OCI-LY1 (cell line): ENCODE measurements at regions not wholly inside any gene's neighbourhood (a gene's known extent, or its start where the extent isn't known, plus 50 kb on each side); places are given as distances from the start of the nearest gene placed in this dataset.

Experiments used
- H2AFZ ChIP-seq: fragments of 200-600 bp; sonication (generic), shearing (Covaris generic); 2 replicates; pipeline ENCODE4 v1.6.0; 2014; ENCODE audit warnings: antibody characterized with exemption, mild to moderate bottlenecking, low read length
- H3F3A ChIP-seq: fragments of 200-600 bp; sonication (generic), shearing (Covaris generic); 2 replicates; pipeline ENCODE4 v1.6.0; 2014; ENCODE audit warnings: mild to moderate bottlenecking, antibody characterized with exemption, low read length, moderate library complexity; ENCODE audit not compliant: insufficient read depth
- H3K27ac ChIP-seq: fragments of 200-600 bp; sonication (generic); 2 replicates; pipeline ENCODE4 v1.5.1; 2014; ENCODE audit warnings: low read length, mixed run types, mild to moderate bottlenecking, low read depth; ENCODE audit not compliant: poor library complexity, severe bottlenecking
- H3K27me3 ChIP-seq: fragments of 200-600 bp; sonication (generic); 2 replicates; pipeline ENCODE4 v1.6.0; 2014; ENCODE audit warnings: antibody characterized with exemption, mild to moderate bottlenecking, low read length, moderate library complexity; ENCODE audit not compliant: insufficient read depth
- H3K36me3 ChIP-seq: fragments of 200-600 bp; sonication (generic); 2 replicates; pipeline ENCODE4 v1.6.1; 2014; ENCODE audit warnings: mild to moderate bottlenecking, antibody characterized with exemption, low read length, moderate library complexity, mixed read lengths; ENCODE audit not compliant: insufficient read depth
- H3K4me1 ChIP-seq: fragments of 200-600 bp; sonication (generic); 2 replicates; pipeline ENCODE4 v1.5.1; 2014; ENCODE audit warnings: mild to moderate bottlenecking, low read length, moderate library complexity; ENCODE audit not compliant: insufficient read depth, severe bottlenecking
- H3K4me2 ChIP-seq: fragments of 200-600 bp; sonication (generic), shearing (Covaris generic); 2 replicates; pipeline ENCODE4 v1.6.1; 2014; ENCODE audit warnings: low read length
- H3K4me3 ChIP-seq: fragments of 200-600 bp; sonication (generic); 2 replicates; pipeline ENCODE4 v1.5.1; 2014; ENCODE audit warnings: low read length, low read depth, mild to moderate bottlenecking, mixed read lengths; ENCODE audit not compliant: poor library complexity, severe bottlenecking
- H3K79me2 ChIP-seq: fragments of 200-600 bp; shearing (Covaris generic); 2 replicates; pipeline ENCODE4 v1.6.1; 2016; ENCODE audit warnings: mixed run types, low read length, mixed read lengths; ENCODE audit not compliant: insufficient read depth
- H3K9ac ChIP-seq: fragments of 200-600 bp; sonication (generic), shearing (Covaris generic); 2 replicates; pipeline ENCODE4 v1.6.1; 2014; ENCODE audit warnings: mild to moderate bottlenecking, low read length, mixed read lengths
- H3K9me2 ChIP-seq: fragments of 200-600 bp; sonication (generic), shearing (Covaris generic); 2 replicates; pipeline ENCODE4 v1.6.1; 2014; ENCODE audit warnings: low read depth, mild to moderate bottlenecking, low read length, mixed read lengths
- H3K9me3 ChIP-seq: fragments of 200-600 bp; shearing (Covaris generic); 2 replicates; pipeline ENCODE4 v1.6.1; 2014; ENCODE audit warnings: low read length, mixed read lengths
- H4K20me1 ChIP-seq: fragments of 200-600 bp; sonication (generic), shearing (Covaris generic); 2 replicates; pipeline ENCODE4 v1.6.0; 2016; ENCODE audit warnings: mild to moderate bottlenecking, low read length; ENCODE audit not compliant: insufficient read depth
- CTCF ChIP-seq: fragments of 200-600 bp; sonication (generic), shearing (Covaris generic); IDR thresholded peaks from 2 replicates; pipeline ENCODE4 v1.5.1; 2017; ENCODE audit warnings: mild to moderate bottlenecking, antibody characterized with exemption, low read length, moderate library complexity, mixed read lengths
- EZH2 ChIP-seq: fragments of 200-600 bp; sonication (generic), shearing (Covaris generic); IDR thresholded peaks from 2 replicates; pipeline ENCODE4 v1.8.0; 2017; ENCODE audit warnings: borderline replicate concordance, mixed run types, mild to moderate bottlenecking, antibody characterized with exemption, low read length, moderate library complexity, mixed read lengths

- Histone ChIP-seq H3F3A (no peaks in the 10 kb centered on the region), H3K36me3 (no peaks in the 10 kb centered on the region), H2AFZ (no peak overlapping the region), H3K9ac (no peak overlapping the region), H3K9me3 (no peaks in the 10 kb centered on the region), H3K27ac (no peak overlapping the region), H3K4me3 (no peak overlapping the region), H3K4me1 (no peaks in the 10 kb centered on the region), H3K9me2 (no peaks in the 10 kb centered on the region), H3K79me2 (no peaks in the 10 kb centered on the region), H3K27me3 (no peaks in the 10 kb centered on the region; the same call in 1 of the 2 replicates), H4K20me1 (no peaks in the 10 kb centered on the region), H3K4me2 (no peak overlapping the region)
- no peak for TF ChIP-seq EZH2
- TF ChIP-seq CTCF: no peak
Observed at GRCh38 chr16:86706726-86707125, 128.4 kb downstream of the FOXL1 start.

DNA sequence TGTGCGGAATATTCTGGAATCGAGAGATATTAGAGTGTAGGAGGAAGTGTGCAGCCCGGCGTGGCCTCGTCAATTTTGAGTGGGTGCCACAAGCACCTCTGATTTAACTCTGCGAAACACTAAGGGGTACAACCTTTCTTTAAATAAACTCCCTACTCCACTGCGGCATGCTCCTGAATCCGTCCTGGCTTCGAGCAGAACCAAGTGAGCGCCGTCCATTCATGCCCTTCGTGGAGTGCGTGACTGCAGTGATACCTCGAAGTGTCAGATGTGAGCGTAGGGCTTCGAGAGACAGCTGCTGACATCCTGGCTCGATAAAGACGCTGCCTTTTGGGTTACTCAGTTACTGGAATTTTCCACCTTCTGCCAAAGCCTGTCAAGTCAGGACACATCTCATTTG, 128.8 kb downstream of the FOXL1 start:
- Histone ChIP-seq H3K9me3 (no peaks in the 10 kb centered on the region), H3K4me1 (no peaks in the 10 kb centered on the region), H3K9ac (no peak overlapping the region), H3F3A (no peaks in the 10 kb centered on the region), H4K20me1 (no peaks in the 10 kb centered on the region), H3K79me2 (no peaks in the 10 kb centered on the region), H2AFZ (no peak overlapping the region), H3K9me2 (no peaks in the 10 kb centered on the region), H3K27ac (no peak overlapping the region), H3K4me3 (no peak overlapping the region), H3K27me3 (no peaks in the 10 kb centered on the region; the same call in 1 of the 2 replicates), H3K36me3 (no peaks in the 10 kb centered on the region), H3K4me2 (no peak overlapping the region)
- no peak for TF ChIP-seq EZH2
- no peak for TF ChIP-seq CTCF

DNA sequence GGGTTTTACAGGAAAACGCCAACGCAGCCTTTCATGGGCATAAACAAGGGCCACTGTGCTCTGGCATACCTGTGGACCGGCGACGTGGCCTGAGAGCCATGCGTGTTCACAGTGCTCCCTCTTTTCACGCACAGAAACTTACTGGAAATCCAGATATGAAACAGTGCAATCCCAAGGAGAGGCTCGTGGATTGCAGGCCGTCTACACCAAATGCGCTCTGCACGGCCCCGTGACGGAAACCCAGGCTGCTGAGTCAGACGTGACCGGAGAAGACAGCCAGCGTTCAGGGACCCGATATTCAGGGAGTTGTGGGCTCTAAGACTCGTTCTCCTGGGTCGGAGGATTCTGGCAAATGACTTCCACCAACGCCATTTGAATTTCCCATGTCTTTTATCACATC, 129.2 kb downstream of the FOXL1 start:
- TF ChIP-seq EZH2: no peak
- TF ChIP-seq CTCF: no peak
- Histone ChIP-seq H3K36me3 (no peaks in the 10 kb centered on the region), H3K27me3 (no peaks in the 10 kb centered on the region; the same call in 1 of the 2 replicates), H3F3A (no peaks in the 10 kb centered on the region), H3K4me1 (no peaks in the 10 kb centered on the region), H3K4me2 (no peak overlapping the region), H3K4me3 (no peak overlapping the region), H4K20me1 (no peaks in the 10 kb centered on the region), H2AFZ (no peak overlapping the region), H3K9ac (no peak overlapping the region), H3K27ac (no peak overlapping the region), H3K9me2 (no peaks in the 10 kb centered on the region), H3K79me2 (no peaks in the 10 kb centered on the region), H3K9me3 (no peaks in the 10 kb centered on the region)
